ENCODE measurements at regions not wholly inside any gene's neighbourhood (a gene's known extent, or its start where the extent isn't known, plus 50 kb on each side); places are given as distances from the start of the nearest gene placed in this dataset.

DNA sequence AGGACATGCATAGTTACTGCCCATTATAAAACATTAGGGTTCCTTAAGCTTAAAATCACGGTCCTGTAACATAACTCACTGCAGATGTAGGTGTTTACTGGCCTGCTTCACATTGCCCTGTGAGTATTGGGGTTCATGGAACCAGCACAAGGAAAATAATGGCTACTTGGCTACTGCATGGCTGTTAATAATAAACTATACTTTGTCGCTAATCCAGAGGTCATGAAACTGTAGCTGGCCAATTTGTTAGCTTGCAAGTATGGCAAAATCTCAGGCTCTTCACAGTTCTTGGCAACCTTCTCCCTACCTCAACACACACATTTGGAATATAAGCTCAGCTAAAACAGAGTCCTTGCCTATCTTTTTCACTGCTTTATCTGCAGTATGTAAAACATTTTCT lies 274.0 kb upstream of the NR5A2 start:
- no peak for DNase-seq (ENCODE audit: low spot score)
- intact Hi-C loops (cut with micrococcal nuclease; ENCODE audit: unreplicated experiment) = no loop called here
- CTCF ChIA-PET = no interaction called here
- no peak overlapping the region for H3K27ac ChIP-seq (ENCODE audit: low read depth, low read length, poor library complexity, severe bottlenecking)
- TF ChIP-seq EZH2 (IDR thresholded peaks at IDR 0.05; ENCODE audit: borderline replicate concordance, low read depth, low read length, poor library complexity, severe bottlenecking) = no peak
- TF ChIP-seq, protein P1, sequence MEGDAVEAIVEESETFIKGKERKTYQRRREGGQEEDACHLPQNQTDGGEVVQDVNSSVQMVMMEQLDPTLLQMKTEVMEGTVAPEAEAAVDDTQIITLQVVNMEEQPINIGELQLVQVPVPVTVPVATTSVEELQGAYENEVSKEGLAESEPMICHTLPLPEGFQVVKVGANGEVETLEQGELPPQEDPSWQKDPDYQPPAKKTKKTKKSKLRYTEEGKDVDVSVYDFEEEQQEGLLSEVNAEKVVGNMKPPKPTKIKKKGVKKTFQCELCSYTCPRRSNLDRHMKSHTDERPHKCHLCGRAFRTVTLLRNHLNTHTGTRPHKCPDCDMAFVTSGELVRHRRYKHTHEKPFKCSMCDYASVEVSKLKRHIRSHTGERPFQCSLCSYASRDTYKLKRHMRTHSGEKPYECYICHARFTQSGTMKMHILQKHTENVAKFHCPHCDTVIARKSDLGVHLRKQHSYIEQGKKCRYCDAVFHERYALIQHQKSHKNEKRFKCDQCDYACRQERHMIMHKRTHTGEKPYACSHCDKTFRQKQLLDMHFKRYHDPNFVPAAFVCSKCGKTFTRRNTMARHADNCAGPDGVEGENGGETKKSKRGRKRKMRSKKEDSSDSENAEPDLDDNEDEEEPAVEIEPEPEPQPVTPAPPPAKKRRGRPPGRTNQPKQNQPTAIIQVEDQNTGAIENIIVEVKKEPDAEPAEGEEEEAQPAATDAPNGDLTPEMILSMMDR (conservative IDR thresholded peaks at IDR 0.05; ENCODE audit: low read depth, low read length) = no peak
- H3K4me1 ChIP-seq (ENCODE audit: insufficient read depth, low read length, poor library complexity, severe bottlenecking) = no peaks in the 10 kb centered on the region
- H3K36me3 ChIP-seq (ENCODE audit: insufficient read depth, low read length, poor library complexity, severe bottlenecking) = no peaks in the 10 kb centered on the region
- H3K27me3 ChIP-seq (replicated peaks; ENCODE audit: insufficient read depth, low read depth, low read length, poor library complexity) = peaks cover 84% of the 10 kb centered on the region
- POLR2A ChIA-PET (ENCODE audit: low non-redundant PET) = no interaction called here
- BruUV-seq (replicated peaks) = no TSS peak
- H3K4me3 ChIP-seq (ENCODE audit: low read depth, low read length, poor library complexity, severe bottlenecking) = no peak overlapping the region
- H3K9me3 ChIP-seq (ENCODE audit: low read depth, low read length, poor library complexity, severe bottlenecking) = no peaks in the 10 kb centered on the region

DNA sequence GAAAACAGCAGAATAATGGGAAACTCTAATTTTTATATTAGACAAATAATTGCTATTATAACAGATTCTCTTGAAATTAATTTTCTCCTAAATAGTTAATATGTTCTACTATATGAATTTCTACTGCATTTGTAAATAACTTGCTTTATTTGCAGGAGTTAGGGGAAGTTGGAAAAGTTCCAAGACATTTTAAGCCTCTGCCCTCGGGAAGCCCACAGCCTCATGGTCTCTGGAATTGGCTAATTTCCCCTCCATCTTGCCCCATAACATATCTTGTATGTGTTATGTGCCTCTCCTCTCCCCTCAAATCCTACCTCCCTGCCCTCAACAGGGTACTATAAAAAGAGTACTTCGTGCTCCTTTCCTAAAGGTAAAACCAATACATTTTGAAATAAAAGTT lies 271.4 kb upstream of the NR5A2 start:
- ChIA-PET POLR2A (ENCODE audit: low non-redundant PET) (no interaction called here), CTCF (no interaction called here)
- H3K4me1 ChIP-seq (ENCODE audit: insufficient read depth, low read length, poor library complexity, severe bottlenecking) = no peaks in the 10 kb centered on the region
- BruUV-seq (replicated peaks) = no TSS peak
- H3K4me3 ChIP-seq (ENCODE audit: low read depth, low read length, poor library complexity, severe bottlenecking) = no peak overlapping the region
- intact Hi-C loops (cut with micrococcal nuclease; ENCODE audit: unreplicated experiment) = no loop called here
- no peak for DNase-seq (ENCODE audit: low spot score)
- H3K27ac ChIP-seq (ENCODE audit: low read depth, low read length, poor library complexity, severe bottlenecking) = no peak overlapping the region
- H3K9me3 ChIP-seq (ENCODE audit: low read depth, low read length, poor library complexity, severe bottlenecking) = no peaks in the 10 kb centered on the region
- TF ChIP-seq, protein P1 (conservative IDR thresholded peaks at IDR 0.05; ENCODE audit: low read depth, low read length) = no peak
- TF ChIP-seq EZH2 (IDR thresholded peaks at IDR 0.05; ENCODE audit: borderline replicate concordance, low read depth, low read length, poor library complexity, severe bottlenecking) = no peak
- H3K27me3 ChIP-seq (replicated peaks; ENCODE audit: insufficient read depth, low read depth, low read length, poor library complexity) = peaks cover 83% of the 10 kb centered on the region
- H3K36me3 ChIP-seq (ENCODE audit: insufficient read depth, low read length, poor library complexity, severe bottlenecking) = no peaks in the 10 kb centered on the region

- TF ChIP-seq, protein P1 (conservative IDR thresholded peaks at IDR 0.05; ENCODE audit: low read depth, low read length) = no peak
- TF ChIP-seq EZH2 (IDR thresholded peaks at IDR 0.05; ENCODE audit: borderline replicate concordance, low read depth, low read length, poor library complexity, severe bottlenecking) = no peak
- intact Hi-C loops (cut with micrococcal nuclease; ENCODE audit: unreplicated experiment) = no loop called here
Observed at GRCh38 chr1:199758626-199759255, 268.8 kb upstream of the NR5A2 start.

More at GRCh38 chr1:199758626-199759255, 268.8 kb upstream of the NR5A2 start:
- POLR2A ChIA-PET (ENCODE audit: low non-redundant PET) = no interaction called here
- BruUV-seq (replicated peaks) = no TSS peak
- peaks cover 77% of the 10 kb centered on the region for H3K27me3 ChIP-seq (replicated peaks; ENCODE audit: insufficient read depth, low read depth, low read length, poor library complexity)
- CTCF ChIA-PET = no interaction called here
- DNase-seq (ENCODE audit: low spot score) = no peak
- no peak overlapping the region for H3K4me3 ChIP-seq (ENCODE audit: low read depth, low read length, poor library complexity, severe bottlenecking)
- no peaks in the 10 kb centered on the region for H3K4me1 ChIP-seq (ENCODE audit: insufficient read depth, low read length, poor library complexity, severe bottlenecking)
- no peaks in the 10 kb centered on the region for H3K36me3 ChIP-seq (ENCODE audit: insufficient read depth, low read length, poor library complexity, severe bottlenecking)
- no peaks in the 10 kb centered on the region for H3K9me3 ChIP-seq (ENCODE audit: low read depth, low read length, poor library complexity, severe bottlenecking)
- H3K27ac ChIP-seq (ENCODE audit: low read depth, low read length, poor library complexity, severe bottlenecking) = no peak overlapping the region

Data from A673 (cell line).